K562 (cell line): ENCODE measurements at regions not wholly inside any gene's neighbourhood (a gene's known extent, or its start where the extent isn't known, plus 50 kb on each side); places are given as distances from the start of the nearest gene placed in this dataset.

Experiments used
- ATAC-seq: fragments of 200-7000 bp; cut with Tn5 transposase; 3 replicates; pipeline ENCODE4 v1.9.1; 2020; ENCODE audit warnings: moderate library complexity
- BruUV-seq: library from RNA; stranded (reverse); fragments of 400-500 nt; replicated peaks from 2 replicates; lab custom pipeline; 2021; lab: Mats Ljungman, UMichigan
- CTCF ChIA-PET: fragments of 300-600 bp; formaldehyde crosslinking; extraction: SDS; loops from one replicate; lab custom pipeline; 2021; ENCODE audit warnings: low intra/inter-chr PET ratio; lab: Yijun Ruan, JAX
- POLR2A ChIA-PET: fragments of 300-600, 350-650 bp; sonication (Branson Sonifier 250); formaldehyde crosslinking; extraction: SDS; loops from one replicate; lab custom pipeline; 2021; ENCODE audit warnings: antibody characterized with exemption, inconsistent platforms; lab: Yijun Ruan, JAX
- DNase-seq, 4 experiments: peaks; one replicate each; pipeline versions ENCODE4 v3.0.0 to v3.0.0-alpha.2; 2011 to 2018; ENCODE audit warnings: low spot score in 3 of 4, mixed read lengths in 3 of 4; ENCODE audit errors: extremely low read depth in 1 of 4
- FAIRE-seq: peaks from 2 replicates; lab custom pipeline; 2011; peaks lifted over from hg19 to GRCh38; lab: Jason Lieb, UNC
- H2AFZ ChIP-seq: 2 replicates; pipeline ENCODE4 v1.6.0; 2011; ENCODE audit warnings: low read depth, low read length, control low read depth, inconsistent platforms
- H3K27ac ChIP-seq: fragments of 200-600 bp; 3 replicates; pipeline ENCODE4 v1.8.0; 2011; ENCODE audit warnings: low read depth, mild to moderate bottlenecking, control low read depth, inconsistent platforms, low read length, moderate library complexity, mixed read lengths; ENCODE audit errors: extremely low read depth
- H3K27me3 ChIP-seq, 2 experiments: fragments of 300-600 bp in 1 of 2; 2 replicates in 1 of 2; 3 replicates in 1 of 2; pipeline versions ENCODE4 v1.6.0 to v1.8.0; 2011; ENCODE audit warnings: inconsistent platforms in 2 of 2, low read length in 2 of 2, mild to moderate bottlenecking in 1 of 2, mixed read lengths in 1 of 2, moderate library complexity in 1 of 2; ENCODE audit not compliant: control insufficient read depth in 2 of 2, insufficient read depth in 2 of 2
- H3K36me3 ChIP-seq: fragments of 300-600 bp; 3 replicates; pipeline ENCODE4 v1.8.0; 2011; ENCODE audit warnings: mild to moderate bottlenecking, low read length, inconsistent platforms; ENCODE audit not compliant: control insufficient read depth, insufficient read depth
- H3K4me1 ChIP-seq, 2 experiments: fragments of 200-600 bp in 1 of 2; replicated peaks in 1 of 2; 2 replicates in 1 of 2; 3 replicates in 1 of 2; pipeline versions ENCODE4 v1.5.1 to v1.8.0; 2011; ENCODE audit warnings: inconsistent platforms in 2 of 2, low read length in 2 of 2, mild to moderate bottlenecking in 1 of 2, mixed read lengths in 1 of 2, moderate library complexity in 1 of 2; ENCODE audit not compliant: control insufficient read depth in 2 of 2, insufficient read depth in 2 of 2
- H3K4me2 ChIP-seq: 2 replicates; pipeline ENCODE4 v1.6.1; 2011; ENCODE audit warnings: low read length, control low read depth, inconsistent platforms, mixed read lengths; ENCODE audit not compliant: insufficient read depth
- H3K4me3 ChIP-seq: fragments of 200-600 bp; sonication (generic), shearing (Covaris generic); 2 replicates; pipeline ENCODE4 v1.5.1; 2016; ENCODE audit warnings: control low read depth, inconsistent platforms
- H3K79me2 ChIP-seq: fragments of 200-600 bp; 3 replicates; pipeline ENCODE4 v1.8.0; 2011; ENCODE audit warnings: low read length, inconsistent platforms; ENCODE audit not compliant: control insufficient read depth, insufficient read depth
- H3K9ac ChIP-seq, 2 experiments: 2 replicates each; pipeline versions ENCODE4 v1.6.0 to v1.6.1; 2011; ENCODE audit warnings: low read depth in 2 of 2, low read length in 2 of 2, control low read depth in 1 of 2, inconsistent platforms in 1 of 2, mild to moderate bottlenecking in 1 of 2, mixed read lengths in 1 of 2; ENCODE audit not compliant: insufficient read depth in 1 of 2
- H3K9me1 ChIP-seq: one replicate; pipeline ENCODE4 v1.6.0; 2011; ENCODE audit warnings: inconsistent platforms, mild to moderate bottlenecking, low read length, moderate library complexity; ENCODE audit not compliant: control insufficient read depth, insufficient read depth
- H3K9me3 ChIP-seq: replicated peaks from 2 replicates; pipeline ENCODE4 v1.5.1; 2011; ENCODE audit warnings: low read depth, low read length, inconsistent platforms; ENCODE audit not compliant: control insufficient read depth, insufficient read depth
- H4K20me1 ChIP-seq: replicated peaks from 2 replicates; pipeline ENCODE4 v1.6.1; 2011; ENCODE audit warnings: low read length, inconsistent platforms, mixed read lengths; ENCODE audit not compliant: control insufficient read depth, insufficient read depth
- AFF4 ChIP-seq: sonication (generic); formaldehyde crosslinking; IDR thresholded peaks from 2 replicates; pipeline ENCODE4 v1.8.0; 2023; ENCODE audit warnings: mild to moderate bottlenecking, missing genetic modification reagents
- ARNT ChIP-seq, 2 experiments: fragments of 450-650 bp; IDR thresholded peaks; 2 replicates each; pipeline ENCODE4 v1.6.1; 2016; ENCODE audit warnings: mild to moderate bottlenecking in 1 of 2
- ELK1 ChIP-seq: sonication (generic); formaldehyde crosslinking; IDR thresholded peaks from 2 replicates; pipeline ENCODE4 v1.8.1; 2022; ENCODE audit warnings: missing genetic modification reagents
- EP400 ChIP-seq: fragments of 450-650 bp; IDR thresholded peaks from 2 replicates; pipeline ENCODE4 v1.6.1; 2017; ENCODE audit warnings: antibody characterized with exemption, mild to moderate bottlenecking, moderate library complexity
- FOXA1 ChIP-seq: fragments of 450-650 bp; IDR thresholded peaks from 2 replicates; pipeline ENCODE4 v1.6.1; 2016; ENCODE audit warnings: mild to moderate bottlenecking, borderline replicate concordance
- FOXK2 ChIP-seq, 2 experiments: fragments of 450-650 bp; IDR thresholded peaks in 1 of 2; conservative IDR thresholded peaks in 1 of 2; 2 replicates each; pipeline ENCODE4 v1.6.1; 2016; ENCODE audit warnings: low read depth in 2 of 2, mild to moderate bottlenecking in 1 of 2
- GTF2E2 ChIP-seq: fragments of 200-800 bp; sonication (Bioruptor generic); IDR thresholded peaks from 2 replicates; pipeline ENCODE4 v1.6.1; 2016; ENCODE audit warnings: missing genetic modification characterization, missing compliant biosample characterization
- NCOA1 ChIP-seq: fragments of 450-650 bp; IDR thresholded peaks from 2 replicates; pipeline ENCODE4 v1.6.1; 2016; ENCODE audit warnings: low read depth
- NR4A1 ChIP-seq, 2 experiments: fragments of 250-450 bp in 1 of 2; fragments of 450-650 bp in 1 of 2; sonication (Bioruptor Pico) in 1 of 2; IDR thresholded peaks; 2 replicates each; pipeline versions ENCODE4 v1.4.0 to v1.6.1; 2016 to 2020; ENCODE audit warnings: mild to moderate bottlenecking in 2 of 2, missing compliant biosample characterization in 1 of 2, missing genetic modification characterization in 1 of 2, moderate library complexity in 1 of 2
- RBM17 ChIP-seq: fragments of 200-400 bp; formaldehyde crosslinking; IDR thresholded peaks from 2 replicates; pipeline ENCODE4 v1.6.1; 2017; ENCODE audit warnings: low read depth, mild to moderate bottlenecking, low read length, borderline replicate concordance
- SUPT5H ChIP-seq: fragments of 450-650 bp; IDR thresholded peaks from 2 replicates; pipeline ENCODE4 v1.6.1; 2016
- ZFP30 ChIP-seq: fragments of 250-450 bp; sonication (Bioruptor Pico); IDR thresholded peaks from 2 replicates; pipeline ENCODE4 v1.8.0; 2022; ENCODE audit warnings: moderate library complexity, mild to moderate bottlenecking, inconsistent platforms, borderline replicate concordance
- ZNF511 ChIP-seq: sonication (generic); formaldehyde crosslinking; IDR thresholded peaks from 2 replicates; pipeline ENCODE4 v1.8.0; 2022; ENCODE audit warnings: mild to moderate bottlenecking, missing genetic modification reagents
- ZNF830 ChIP-seq: fragments of 250-450 bp; sonication (Bioruptor Pico); IDR thresholded peaks from 2 replicates; pipeline ENCODE4 v1.5.0; 2021; ENCODE audit warnings: mild to moderate bottlenecking
- WGBS: fragments of 100-300 bp; shearing (Covaris generic); methylation state at CpG from one replicate; pipeline ENCODE4 v1.1.6; 2016; ENCODE audit warnings: low coverage, mixed read lengths; ENCODE audit not compliant: insufficient coverage; ENCODE audit errors: missing lambda C conversion rate; 5-methylcytosine and 5-hydroxymethylcytosine counted together
- in situ Hi-C: fragments of 300-500 bp; cut with MboI; formaldehyde crosslinking; loops from 4 replicates; pipeline ENCODE4 v1.15.0; 2018; ENCODE audit warnings: inconsistent platforms, mixed read lengths
- intact Hi-C: fragments of 100-400 bp; cut with micrococcal nuclease; formaldehyde crosslinking; loops from 2 replicates; pipeline ENCODE4 v1.14.2; 2022

GRCh38 chr3:193912621-193913178 is 223.2 kb upstream of the HES1 start:
- no peak for ATAC-seq
- DNase-seq: no peak
- ChIA-PET POLR2A (interaction anchor here (0.6 to 0.7 kb wide), 2 partner anchors 60 to 1330 kb away, joined by 4 read pairs; no protein-coding TSS in a partner anchor), CTCF (no interaction called here)
- no peak for FAIRE-seq
- Histone ChIP-seq H3K9me3 (no peaks in the 10 kb centered on the region), H3K9me1 (peaks cover 5% of the 10 kb centered on the region), H3K27me3 (no peaks in the 10 kb centered on the region), H3K79me2 (peaks cover 4% of the 10 kb centered on the region; the same call in 1 of the 3 replicates), H3K27ac (peak overlapping the region; percentile 92; the same call in 2 of the 3 replicates), H2AFZ (peak overlapping the region; percentile 55), H3K4me3 (no peak overlapping the region), H4K20me1 (no peaks in the 10 kb centered on the region), H3K9ac (peak overlapping the region; percentile 32 to 69; a peak in 3 of 4 replicates), H3K36me3 (no peaks in the 10 kb centered on the region), H3K4me2 (peak overlapping the region; percentile 50), H3K4me1 (peaks cover 30 to 54% of the 10 kb centered on the region in 2 experiments)
- 92% methylated on average over 2 of the region's 2 CpGs for WGBS
- no TSS peak for BruUV-seq
- in situ Hi-C loops (no loop called here), intact Hi-C loops (loop anchor here (5.0 kb wide), 2 partner anchors 60 to 225 kb away; partner anchors contain the start of gene HES1)
- TF ChIP-seq ZNF830 (CRISPR knock-in tag) (no peak), ZNF511 (no peak), FOXK2 (conservative IDR thresholded peaks at IDR 0.05 in 1 of 2, IDR thresholded peaks at IDR 0.05 in 1 of 2; ENCODE audit: low read depth in 2 of 2) (no peak), FOXA1 (no peak), EP400 (no peak), ARNT (IDR thresholded peaks at IDR 0.05) (no peak), NR4A1 (CRISPR knock-in tag; IDR thresholded peaks at IDR 0.05) (no peak), NR4A1 (tag; IDR thresholded peaks at IDR 0.05) (no peak), NCOA1 (no peak), SUPT5H (no peak), AFF4 (CRISPR knock-in tag) (no peak), ELK1 (CRISPR knock-in tag) (no peak), ZFP30 (no peak), GTF2E2 (tag) (no peak), RBM17 (no peak)
